ENCODE measurements at regions not wholly inside any gene's neighbourhood (a gene's known extent, or its start where the extent isn't known, plus 50 kb on each side); places are given as distances from the start of the nearest gene placed in this dataset.

- TF ChIP-seq, protein P1, sequence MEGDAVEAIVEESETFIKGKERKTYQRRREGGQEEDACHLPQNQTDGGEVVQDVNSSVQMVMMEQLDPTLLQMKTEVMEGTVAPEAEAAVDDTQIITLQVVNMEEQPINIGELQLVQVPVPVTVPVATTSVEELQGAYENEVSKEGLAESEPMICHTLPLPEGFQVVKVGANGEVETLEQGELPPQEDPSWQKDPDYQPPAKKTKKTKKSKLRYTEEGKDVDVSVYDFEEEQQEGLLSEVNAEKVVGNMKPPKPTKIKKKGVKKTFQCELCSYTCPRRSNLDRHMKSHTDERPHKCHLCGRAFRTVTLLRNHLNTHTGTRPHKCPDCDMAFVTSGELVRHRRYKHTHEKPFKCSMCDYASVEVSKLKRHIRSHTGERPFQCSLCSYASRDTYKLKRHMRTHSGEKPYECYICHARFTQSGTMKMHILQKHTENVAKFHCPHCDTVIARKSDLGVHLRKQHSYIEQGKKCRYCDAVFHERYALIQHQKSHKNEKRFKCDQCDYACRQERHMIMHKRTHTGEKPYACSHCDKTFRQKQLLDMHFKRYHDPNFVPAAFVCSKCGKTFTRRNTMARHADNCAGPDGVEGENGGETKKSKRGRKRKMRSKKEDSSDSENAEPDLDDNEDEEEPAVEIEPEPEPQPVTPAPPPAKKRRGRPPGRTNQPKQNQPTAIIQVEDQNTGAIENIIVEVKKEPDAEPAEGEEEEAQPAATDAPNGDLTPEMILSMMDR (optimal IDR thresholded peaks at IDR 0.05 in 1 of 3, IDR thresholded peaks at IDR 0.05 in 1 of 3, conservative IDR thresholded peaks at IDR 0.05 in 1 of 3; ENCODE audit: extremely low read depth in 1 of 3, insufficient read depth in 2 of 3, low read length in 3 of 3), result peak; percentile 23 to 42 (median 30)
- TF ChIP-seq EZH2 (IDR thresholded peaks at IDR 0.05; ENCODE audit: low read length), result no peak
Measured at GRCh38 chr11:109522116-109522755, 100.2 kb downstream of the C11orf87 start.
